ENCODE measurements at regions not wholly inside any gene's neighbourhood (a gene's known extent, or its start where the extent isn't known, plus 50 kb on each side); places are given as distances from the start of the nearest gene placed in this dataset.
"Not testable (repeated sequence)": the region's sequence is repeated elsewhere in the genome, so short reads cannot be mapped to it uniquely, and the experiment has no call there.

GRCh38 chr1:171413557-171413956, 71.8 kb upstream of the PRRC2C start:
- H4K8ac ChIP-seq (ENCODE audit: low read depth in 2 of 2, low read length in 2 of 2); H3K4ac ChIP-seq (ENCODE audit: low read depth, low read length); H4K5ac ChIP-seq (ENCODE audit: low read depth, low read length); H3K23ac ChIP-seq (ENCODE audit: low read depth, low read length); H2AK9ac ChIP-seq (replicated peaks; ENCODE audit: low read depth, low read length, poor library complexity); H3K79me1 ChIP-seq (ENCODE audit: low read depth in 1 of 2, low read length in 2 of 2); dilution Hi-C loops (cut with HindIII; ENCODE audit: low sequenced_read_pairs, unreplicated experiment); H3K27me3 ChIP-seq (ENCODE audit: control insufficient read depth, insufficient read depth, low read length); H3K4me3 ChIP-seq (ENCODE audit: insufficient read depth, low read depth, low read length); H3K56ac ChIP-seq (ENCODE audit: extremely low read depth, insufficient read depth, low read length); H3K9me1 ChIP-seq (ENCODE audit: insufficient read depth, low read length); in situ Hi-C loops (cut with MboI; ENCODE audit: low sequenced_read_pairs); H3K9me3 ChIP-seq (ENCODE audit: control insufficient read depth, insufficient read depth, low read length); H3K18ac ChIP-seq (ENCODE audit: low read depth, low read length); intact Hi-C loops (cut with micrococcal nuclease); H2BK120ac ChIP-seq (ENCODE audit: low read depth, low read length); H3K4me1 ChIP-seq (ENCODE audit: control insufficient read depth, insufficient read depth, low read length); H3K9ac ChIP-seq (ENCODE audit: low read depth, low read length); H2BK20ac ChIP-seq (ENCODE audit: low read depth, low read length); H3K27ac ChIP-seq (ENCODE audit: insufficient read depth, low read length); H4K20me1 ChIP-seq (ENCODE audit: insufficient read depth, low read length); H3K14ac ChIP-seq (replicated peaks; ENCODE audit: low read depth, low read length); ATAC-seq (ENCODE audit: low read depth); H2BK15ac ChIP-seq (ENCODE audit: low read depth, low read length); H3K4me2 ChIP-seq (ENCODE audit: low read depth, low read length); H2BK5ac ChIP-seq (ENCODE audit: low read depth, low read length, poor library complexity, severe bottlenecking); H2AK5ac ChIP-seq (ENCODE audit: low read depth, low read length); H2AFZ ChIP-seq (replicated peaks; ENCODE audit: low read length, poor library complexity); H4K91ac ChIP-seq (ENCODE audit: insufficient read depth, low read depth, low read length); POLR2A ChIA-PET (ENCODE audit: unreplicated experiment); BruUV-seq (replicated peaks); H3K36me3 ChIP-seq (ENCODE audit: control insufficient read depth, insufficient read depth, low read length); DNase-seq: not testable (repeated sequence)
- WGBS, 2 experiments (ENCODE audit: extremely low coverage in 2 of 2, insufficient read length in 1 of 2), result 67% methylated on average over 1 of the region's 6 CpGs; no CpG with 5 or more reads in 1 of the 2 experiments
- CTCF ChIA-PET, result interaction anchor here (0.6 to 1.1 kb wide), 3 partner anchors 10 to 798 kb away, joined by 5 to 7 read pairs (median 5); no protein-coding TSS in a partner anchor

All from IMR-90 (cell line).